IMR-90 (cell line): ENCODE measurements at regions not wholly inside any gene's neighbourhood (a gene's known extent, or its start where the extent isn't known, plus 50 kb on each side); places are given as distances from the start of the nearest gene placed in this dataset.

Experiments
- ATAC-seq: fragments of 200-7000 bp; cut with Tn5 transposase; 2 replicates; pipeline ENCODE4 v1.9.1; 2020; ENCODE audit warnings: low read depth, mild to moderate bottlenecking, moderate library complexity
- BruUV-seq: library from RNA; stranded (reverse); fragments of 400-500 nt; replicated peaks from 2 replicates; lab custom pipeline; 2021; lab: Mats Ljungman, UMichigan
- CTCF ChIA-PET: fragments of 300-600 bp; formaldehyde crosslinking; extraction: SDS; loops from one replicate; lab custom pipeline; 2021; ENCODE audit warnings: antibody characterized with exemption; lab: Yijun Ruan, JAX
- POLR2A ChIA-PET: fragments of 300-600 bp; sonication (Branson Sonifier 250); formaldehyde crosslinking; loops from one replicate; lab custom pipeline; 2022; ENCODE audit warnings: antibody characterized with exemption; ENCODE audit not compliant: unreplicated experiment; lab: Charles Lee
- DNase-seq: peaks from one replicate; pipeline ENCODE4 v3.0.0; 2013
- H2AFZ ChIP-seq: replicated peaks from 2 replicates; pipeline ENCODE3; 2013; ENCODE audit warnings: low read length, mild to moderate bottlenecking; ENCODE audit not compliant: poor library complexity
- H2AK5ac ChIP-seq: 2 replicates; pipeline ENCODE4 v1.6.1; 2013; ENCODE audit warnings: low read depth, low read length, inconsistent platforms
- H2AK9ac ChIP-seq: replicated peaks from 2 replicates; pipeline ENCODE3; 2013; ENCODE audit warnings: mild to moderate bottlenecking, low read depth, low read length, moderate library complexity; ENCODE audit not compliant: poor library complexity
- H2BK120ac ChIP-seq: 2 replicates; pipeline ENCODE4 v1.6.1; 2013; ENCODE audit warnings: low read depth, low read length, inconsistent platforms
- H2BK15ac ChIP-seq: 3 replicates; pipeline ENCODE4 v1.6.1; 2013; ENCODE audit warnings: low read depth, low read length, inconsistent platforms
- H2BK20ac ChIP-seq: 2 replicates; pipeline ENCODE4 v1.6.1; 2013; ENCODE audit warnings: low read depth, mild to moderate bottlenecking, inconsistent platforms, low read length, moderate library complexity
- H2BK5ac ChIP-seq: 2 replicates; pipeline ENCODE4 v1.6.1; 2013; ENCODE audit warnings: mild to moderate bottlenecking, low read depth, low read length, inconsistent platforms; ENCODE audit not compliant: poor library complexity, severe bottlenecking
- H3K14ac ChIP-seq: replicated peaks from 2 replicates; pipeline ENCODE4 v1.6.1; 2013; ENCODE audit warnings: low read depth, low read length, inconsistent platforms
- H3K18ac ChIP-seq: 2 replicates; pipeline ENCODE4 v1.6.1; 2013; ENCODE audit warnings: low read depth, low read length, control low read depth
- H3K23ac ChIP-seq: 2 replicates; pipeline ENCODE4 v1.6.1; 2013; ENCODE audit warnings: low read depth, low read length, inconsistent platforms
- H3K27ac ChIP-seq: 2 replicates; pipeline ENCODE4 v1.5.1; 2013; ENCODE audit warnings: mild to moderate bottlenecking, control low read depth, low read length; ENCODE audit not compliant: insufficient read depth
- H3K27me3 ChIP-seq: 2 replicates; pipeline ENCODE4 v1.6.1; 2013; ENCODE audit warnings: low read length; ENCODE audit not compliant: control insufficient read depth, insufficient read depth
- H3K36me3 ChIP-seq: 2 replicates; pipeline ENCODE4 v1.6.1; 2013; ENCODE audit warnings: low read length, mixed read lengths; ENCODE audit not compliant: control insufficient read depth, insufficient read depth
- H3K4ac ChIP-seq: 2 replicates; pipeline ENCODE4 v1.6.1; 2013; ENCODE audit warnings: low read depth, low read length, inconsistent platforms
- H3K4me1 ChIP-seq: 2 replicates; pipeline ENCODE4 v1.6.1; 2013; ENCODE audit warnings: low read length, mixed read lengths; ENCODE audit not compliant: control insufficient read depth, insufficient read depth
- H3K4me2 ChIP-seq: 2 replicates; pipeline ENCODE4 v1.6.1; 2013; ENCODE audit warnings: low read depth, mild to moderate bottlenecking, control low read depth, low read length, moderate library complexity
- H3K4me3 ChIP-seq: 2 replicates; pipeline ENCODE4 v1.5.1; 2013; ENCODE audit warnings: low read depth, mild to moderate bottlenecking, control low read depth, low read length, moderate library complexity; ENCODE audit not compliant: insufficient read depth
- H3K56ac ChIP-seq: 2 replicates; pipeline ENCODE4 v1.6.1; 2013; ENCODE audit warnings: low read length, inconsistent platforms; ENCODE audit not compliant: insufficient read depth; ENCODE audit errors: extremely low read depth
- H3K79me1 ChIP-seq, 2 experiments: 2 replicates each; pipeline ENCODE4 v1.6.1; 2013; ENCODE audit warnings: low read length in 2 of 2, inconsistent platforms in 1 of 2, low read depth in 1 of 2
- H3K9ac ChIP-seq: 2 replicates; pipeline ENCODE4 v1.6.1; 2013; ENCODE audit warnings: low read depth, low read length, control low read depth
- H3K9me1 ChIP-seq: 2 replicates; pipeline ENCODE4 v1.6.1; 2013; ENCODE audit warnings: low read length, inconsistent platforms; ENCODE audit not compliant: insufficient read depth
- H3K9me3 ChIP-seq: 2 replicates; pipeline ENCODE4 v1.6.1; 2013; ENCODE audit warnings: low read length; ENCODE audit not compliant: control insufficient read depth, insufficient read depth
- H4K20me1 ChIP-seq: 2 replicates; pipeline ENCODE4 v1.6.1; 2013; ENCODE audit warnings: low read length, inconsistent platforms; ENCODE audit not compliant: insufficient read depth
- H4K5ac ChIP-seq: 2 replicates; pipeline ENCODE4 v1.6.1; 2013; ENCODE audit warnings: mild to moderate bottlenecking, low read depth, low read length, control low read depth
- H4K8ac ChIP-seq, 2 experiments: 2 replicates each; pipeline ENCODE4 v1.6.1; 2013; ENCODE audit warnings: low read depth in 2 of 2, low read length in 2 of 2, control low read depth in 1 of 2, inconsistent platforms in 1 of 2
- H4K91ac ChIP-seq: 2 replicates; pipeline ENCODE4 v1.6.1; 2013; ENCODE audit warnings: low read depth, low read length, inconsistent platforms; ENCODE audit not compliant: insufficient read depth
- BHLHE40 ChIP-seq: fragments of 150-350 bp; IDR thresholded peaks from 2 replicates; pipeline ENCODE4 v1.6.1; 2016; ENCODE audit warnings: mild to moderate bottlenecking, low read depth, low read length
- CEBPB ChIP-seq: IDR thresholded peaks from 2 replicates; pipeline ENCODE4 v1.6.1; 2012; ENCODE audit warnings: low read depth, low read length, improper control_type of control experiment
- CHD1 ChIP-seq: IDR thresholded peaks from 2 replicates; pipeline ENCODE4 v1.6.1; 2012; ENCODE audit warnings: low read depth, low read length, improper control_type of control experiment
- ELK1 ChIP-seq: fragments of 150-350 bp; IDR thresholded peaks from 2 replicates; pipeline ENCODE4 v1.6.1; 2016; ENCODE audit warnings: low read depth, mild to moderate bottlenecking, low read length, moderate library complexity, borderline replicate concordance
- FOS ChIP-seq: fragments of 150-350 bp; IDR thresholded peaks from 2 replicates; pipeline ENCODE4 v1.6.1; 2016; ENCODE audit warnings: low read depth, low read length
- MAFK ChIP-seq: IDR thresholded peaks from 2 replicates; pipeline ENCODE4 v1.6.1; 2012; ENCODE audit warnings: low read depth, low read length, improper control_type of control experiment
- MAZ ChIP-seq: IDR thresholded peaks from 2 replicates; pipeline ENCODE4 v1.6.1; 2012; ENCODE audit warnings: low read depth, mild to moderate bottlenecking, low read length, improper control_type of control experiment, moderate library complexity, borderline replicate concordance
- MXI1 ChIP-seq: IDR thresholded peaks from 2 replicates; pipeline ENCODE4 v1.6.1; 2012; ENCODE audit warnings: low read depth, mild to moderate bottlenecking, low read length, moderate library complexity, borderline replicate concordance
- NFE2L2 ChIP-seq: fragments of 150-350 bp; IDR thresholded peaks from 2 replicates; pipeline ENCODE4 v1.6.1; 2016; ENCODE audit warnings: low read depth, mild to moderate bottlenecking, low read length
- POLR2A ChIP-seq: IDR thresholded peaks from 2 replicates; pipeline ENCODE4 v1.6.1; 2012; ENCODE audit warnings: mild to moderate bottlenecking, low read depth, low read length
- RAD21 ChIP-seq: IDR thresholded peaks from 2 replicates; pipeline ENCODE4 v1.6.1; 2012; ENCODE audit warnings: low read length, improper control_type of control experiment
- RCOR1 ChIP-seq: IDR thresholded peaks from 2 replicates; pipeline ENCODE4 v1.6.1; 2012; ENCODE audit warnings: mild to moderate bottlenecking, low read length, improper control_type of control experiment; ENCODE audit not compliant: insufficient replicate concordance
- RFX5 ChIP-seq: IDR thresholded peaks from 2 replicates; pipeline ENCODE4 v1.8.0; 2012; ENCODE audit warnings: low read depth, mild to moderate bottlenecking, low read length, moderate library complexity
- SMC3 ChIP-seq: fragments of 150-350 bp; IDR thresholded peaks from 2 replicates; pipeline ENCODE4 v1.6.1; 2016; ENCODE audit warnings: low read depth, mild to moderate bottlenecking, antibody characterized with exemption, low read length, moderate library complexity
- USF2 ChIP-seq: fragments of 150-350 bp; IDR thresholded peaks from 2 replicates; pipeline ENCODE4 v1.6.1; 2017; ENCODE audit warnings: mild to moderate bottlenecking, antibody characterized with exemption, low read length, low read depth
- WGBS, 2 experiments: methylation state at CpG; one replicate each; pipeline versions ENCODE4 v1.1.5 to v1.1.7; 2013; ENCODE audit warnings: missing lambda C conversion rate in 2 of 2; ENCODE audit not compliant: insufficient read length in 1 of 2; ENCODE audit errors: extremely low coverage in 2 of 2; 5-methylcytosine and 5-hydroxymethylcytosine counted together
- dilution Hi-C: fragments of 300-500 bp; cut with HindIII; formaldehyde crosslinking; loops from one replicate; pipeline ENCODE4 v1.14.3; 2018; ENCODE audit warnings: low sequenced_read_pairs; ENCODE audit not compliant: unreplicated experiment
- in situ Hi-C: fragments of 300-500 bp; cut with MboI; formaldehyde crosslinking; loops from 3 replicates; pipeline ENCODE4 v1.14.3; 2019; ENCODE audit warnings: low sequenced_read_pairs, inconsistent platforms, mixed read lengths
- intact Hi-C: fragments of 100-400 bp; cut with micrococcal nuclease; formaldehyde crosslinking; loops from 2 replicates; pipeline ENCODE4 v1.10.0; 2022
- TF ChIP-seq, protein P1 (sequence below): conservative IDR thresholded peaks from 2 replicates; pipeline ENCODE4 v1.5.1; 2012; ENCODE audit warnings: mild to moderate bottlenecking, low read depth, low read length, improper control_type of control experiment

GRCh38 chr3:189025866-189026265 is 145.9 kb upstream of the TPRG1 start:
- Histone ChIP-seq H2AK5ac (no peak overlapping the region), H2AFZ (no peak overlapping the region), H4K5ac (no peak overlapping the region), H3K4me2 (no peak overlapping the region), H3K27me3 (no peaks in the 10 kb centered on the region; the same call in 1 of the 2 replicates), H3K56ac (no peak overlapping the region), H3K4ac (no peak overlapping the region), H2BK15ac (no peak overlapping the region), H2AK9ac (no peak overlapping the region), H2BK120ac (no peak overlapping the region), H3K27ac (no peak overlapping the region), H3K9ac (no peak overlapping the region), H3K36me3 (no peaks in the 10 kb centered on the region), H3K9me1 (no peaks in the 10 kb centered on the region), H2BK20ac (no peak overlapping the region), H3K4me1 (no peaks in the 10 kb centered on the region), H4K8ac (no peak overlapping the region), H3K9me3 (no peaks in the 10 kb centered on the region), H2BK5ac (no peak overlapping the region), H3K4me3 (no peak overlapping the region), H4K91ac (no peak overlapping the region), H3K79me1 (no peaks in the 10 kb centered on the region), H4K20me1 (no peaks in the 10 kb centered on the region), H3K23ac (no peak overlapping the region), H3K18ac (no peak overlapping the region), H3K14ac (no peak overlapping the region)
- WGBS, 2 experiments, result no CpG with 5 or more reads among the region's 2 CpGs
- no TSS peak for BruUV-seq
- ChIA-PET POLR2A (no interaction called here), CTCF (no interaction called here)
- in situ Hi-C loops (no loop called here), dilution Hi-C loops (no loop called here), intact Hi-C loops (no loop called here)
- ATAC-seq (no peak), DNase-seq (no peak)
- no peak for TF ChIP-seq SMC3
- no peak for TF ChIP-seq RCOR1
- no peak for TF ChIP-seq MAFK
- no peak for TF ChIP-seq POLR2A
- no peak for TF ChIP-seq CHD1
- no peak for TF ChIP-seq RAD21
- TF ChIP-seq RFX5, result no peak
- no peak for TF ChIP-seq BHLHE40
- TF ChIP-seq MAZ, result no peak
- TF ChIP-seq, protein P1, sequence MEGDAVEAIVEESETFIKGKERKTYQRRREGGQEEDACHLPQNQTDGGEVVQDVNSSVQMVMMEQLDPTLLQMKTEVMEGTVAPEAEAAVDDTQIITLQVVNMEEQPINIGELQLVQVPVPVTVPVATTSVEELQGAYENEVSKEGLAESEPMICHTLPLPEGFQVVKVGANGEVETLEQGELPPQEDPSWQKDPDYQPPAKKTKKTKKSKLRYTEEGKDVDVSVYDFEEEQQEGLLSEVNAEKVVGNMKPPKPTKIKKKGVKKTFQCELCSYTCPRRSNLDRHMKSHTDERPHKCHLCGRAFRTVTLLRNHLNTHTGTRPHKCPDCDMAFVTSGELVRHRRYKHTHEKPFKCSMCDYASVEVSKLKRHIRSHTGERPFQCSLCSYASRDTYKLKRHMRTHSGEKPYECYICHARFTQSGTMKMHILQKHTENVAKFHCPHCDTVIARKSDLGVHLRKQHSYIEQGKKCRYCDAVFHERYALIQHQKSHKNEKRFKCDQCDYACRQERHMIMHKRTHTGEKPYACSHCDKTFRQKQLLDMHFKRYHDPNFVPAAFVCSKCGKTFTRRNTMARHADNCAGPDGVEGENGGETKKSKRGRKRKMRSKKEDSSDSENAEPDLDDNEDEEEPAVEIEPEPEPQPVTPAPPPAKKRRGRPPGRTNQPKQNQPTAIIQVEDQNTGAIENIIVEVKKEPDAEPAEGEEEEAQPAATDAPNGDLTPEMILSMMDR, result no peak
- no peak for TF ChIP-seq CEBPB
- no peak for TF ChIP-seq NFE2L2
- no peak for TF ChIP-seq ELK1
- TF ChIP-seq USF2, result no peak
- no peak for TF ChIP-seq FOS
- TF ChIP-seq MXI1, result no peak
